T-helper 1 cell (primary cell): ENCODE measurements at regions not wholly inside any gene's neighbourhood (a gene's known extent, or its start where the extent isn't known, plus 50 kb on each side); places are given as distances from the start of the nearest gene placed in this dataset.

ENCODE experiments used
- DNase-seq, 5 donors: peaks; one replicate each; pipeline ENCODE4 v3.0.0-alpha.2; 2012 to 2020

- no peak for DNase-seq
Observed at GRCh38 chr3:5071061-5071460, 51.0 kb upstream of the ARL8B start.

- no peak for DNase-seq
Observed at GRCh38 chr3:5072100-5072816, 49.8 kb upstream of the ARL8B start.
